T-helper 2 cell treated with Interferon-gamma antibody and Interleukin-4, amounts not matched to agents 100 ng/mL and 5 ng/mL, for 36 hours (primary cell): ENCODE measurements at regions not wholly inside any gene's neighbourhood (a gene's known extent, or its start where the extent isn't known, plus 50 kb on each side); places are given as distances from the start of the nearest gene placed in this dataset.
"Not testable (repeated sequence)": the region's sequence is repeated elsewhere in the genome, so short reads cannot be mapped to it uniquely, and the experiment has no call there.

Experiments
- intact Hi-C: fragments of 100-400 bp; cut with micrococcal nuclease; formaldehyde crosslinking; loops from one replicate; pipeline ENCODE4 v1.15.1; 2023

DNA sequence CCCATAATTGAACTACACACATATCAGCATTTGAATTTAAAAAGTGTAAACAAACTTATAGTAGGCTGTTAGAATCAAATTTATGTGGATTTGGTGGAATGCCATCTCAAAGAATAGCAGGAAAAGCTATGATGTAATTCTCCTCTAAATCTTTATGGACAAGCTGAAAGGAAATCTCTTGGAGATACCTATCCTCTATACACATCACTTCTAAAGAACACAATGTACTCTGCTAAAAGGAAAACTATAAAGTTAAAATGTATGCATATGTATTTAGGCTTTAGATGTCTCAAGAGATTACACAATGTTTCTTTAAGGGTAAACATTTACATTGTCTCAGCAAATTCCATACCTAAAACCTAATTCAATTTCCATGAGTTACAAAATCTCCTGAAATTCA, 323.3 kb downstream of the CRPPA start:
- intact Hi-C loops: no loop called here

- intact Hi-C loops: no loop called here
Measured at GRCh38 chr7:16095171-16095950, 326.0 kb downstream of the CRPPA start.

DNA sequence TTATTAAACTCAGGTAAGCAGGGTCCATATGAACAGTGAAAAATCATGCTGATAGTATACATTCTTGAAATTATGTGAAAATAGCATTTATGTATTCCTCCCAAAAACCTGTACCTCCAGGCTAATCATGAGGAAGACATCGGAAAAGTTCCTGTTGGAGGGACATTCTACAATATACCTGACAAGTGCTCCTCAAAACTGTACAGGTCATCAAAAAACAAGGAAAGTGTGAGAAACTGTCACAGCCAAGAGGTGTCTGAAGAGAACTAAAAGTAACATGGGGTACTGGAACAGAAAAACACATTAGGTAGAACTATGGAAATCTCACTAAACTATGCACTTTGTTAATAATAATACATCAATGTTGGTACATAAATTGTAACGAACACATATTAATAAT, 326.7 kb downstream of the CRPPA start:
- intact Hi-C loops: no loop called here

- intact Hi-C loops: no loop called here
Measured at GRCh38 chr7:16092711-16093110, 328.6 kb downstream of the CRPPA start.

- intact Hi-C loops: no loop called here
Measured at GRCh38 chr7:16091701-16092310, 329.5 kb downstream of the CRPPA start.

DNA sequence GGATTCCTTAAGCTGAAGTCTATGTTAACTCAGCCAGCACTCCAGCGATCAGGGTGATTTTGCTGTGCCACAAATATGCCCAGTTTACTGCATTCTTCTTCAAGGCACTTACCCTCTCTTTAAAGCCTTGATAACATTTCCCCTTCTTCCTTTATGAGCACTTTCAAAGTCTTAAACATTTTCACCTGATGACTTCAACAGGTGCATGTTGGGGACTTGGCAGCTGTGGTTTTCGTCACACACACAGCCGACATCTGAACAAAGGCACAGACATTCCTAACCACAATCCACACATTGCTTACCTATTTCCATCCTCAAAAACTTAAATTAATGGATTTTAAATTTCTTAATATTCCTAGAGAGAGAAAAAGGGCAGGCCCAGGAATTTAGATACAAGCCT, 331.5 kb downstream of the CRPPA start:
- intact Hi-C loops: no loop called here

- intact Hi-C loops: no loop called here
Measured at GRCh38 chr7:16089191-16089590, 332.1 kb downstream of the CRPPA start.

DNA sequence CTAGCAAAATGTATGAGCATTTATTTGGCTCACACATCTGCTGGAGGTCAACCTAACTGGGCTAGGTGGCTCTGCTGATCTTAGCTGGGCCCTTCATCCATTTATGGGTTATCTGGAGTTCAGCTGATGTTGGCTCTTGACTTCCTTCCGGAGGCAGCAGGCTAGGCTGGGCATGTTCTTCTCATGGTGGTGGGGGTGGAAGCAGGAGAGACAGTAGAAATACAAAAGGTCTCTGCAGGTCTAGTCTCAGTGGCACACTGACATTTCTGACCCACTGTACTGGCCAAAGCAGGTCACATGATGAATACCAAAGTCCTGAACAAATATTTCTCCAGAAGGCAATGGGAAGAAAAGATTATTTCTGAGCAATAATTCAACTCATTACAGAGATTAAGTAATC, 334.6 kb downstream of the CRPPA start:
- intact Hi-C loops: no loop called here

GRCh38 chr7:16085780-16086179, 335.6 kb downstream of the CRPPA start:
- intact Hi-C loops: not testable (repeated sequence)

DNA sequence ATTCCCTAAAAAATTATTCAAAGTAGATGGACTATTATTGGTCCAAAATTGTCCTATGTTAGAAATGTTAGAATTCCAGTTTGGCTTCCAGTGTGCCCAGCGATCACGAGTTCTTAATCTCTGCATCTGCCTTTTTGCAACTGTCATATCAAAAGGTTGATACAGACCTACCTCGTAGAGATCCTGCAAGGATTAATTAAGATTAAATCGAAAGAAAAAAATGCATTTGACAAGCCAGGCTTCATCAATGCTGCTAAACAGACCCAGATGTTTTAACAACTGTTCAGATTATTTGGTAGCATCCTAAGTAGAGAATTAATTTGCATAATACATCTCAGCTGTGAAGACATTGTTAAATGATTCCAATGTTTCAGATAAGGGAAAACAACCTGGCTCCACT, 336.5 kb downstream of the CRPPA start:
- intact Hi-C loops: no loop called here

DNA sequence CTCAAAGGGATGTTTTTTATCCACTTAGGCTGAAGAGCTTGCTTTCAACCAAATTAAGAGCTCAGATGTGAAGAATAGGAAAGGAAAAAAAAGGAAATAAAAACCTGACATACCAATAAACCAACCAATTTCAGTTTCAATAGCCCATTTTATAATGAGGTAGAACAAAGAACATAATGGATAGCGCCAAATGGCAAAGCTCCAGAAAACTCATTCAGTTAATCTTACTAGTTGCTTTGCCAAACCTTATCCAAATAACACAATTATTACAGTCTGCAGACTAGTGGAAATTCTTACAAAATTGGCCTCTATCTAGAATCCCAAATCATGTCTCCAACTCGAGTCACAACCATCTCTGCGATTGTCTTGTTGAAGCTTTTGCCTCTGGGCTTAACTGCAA, 337.0 kb downstream of the CRPPA start:
- intact Hi-C loops: no loop called here

DNA sequence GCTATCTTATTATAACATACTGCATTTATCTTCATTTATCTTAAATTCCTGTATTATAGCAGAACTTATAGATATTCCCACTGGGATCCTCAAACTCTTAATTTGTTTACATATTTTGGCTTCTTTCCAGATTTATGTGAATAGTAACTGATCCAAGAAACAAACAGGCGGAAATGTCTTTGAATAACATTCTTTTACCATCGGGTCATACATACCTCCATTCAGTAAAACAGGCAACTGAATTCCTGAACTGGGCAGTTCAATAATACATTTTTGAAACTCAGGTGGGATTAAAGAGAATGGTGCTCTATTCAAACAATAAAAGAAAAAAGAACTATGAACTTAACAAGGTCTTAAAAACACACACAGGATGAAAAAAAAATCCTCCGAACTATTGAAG, 337.4 kb downstream of the CRPPA start:
- intact Hi-C loops: no loop called here

- intact Hi-C loops: no loop called here
Measured at GRCh38 chr7:16080131-16080530, 341.2 kb downstream of the CRPPA start.

GRCh38 chr7:16079723-16080122, 341.6 kb downstream of the CRPPA start:
- intact Hi-C loops: loop anchor here (10.0 kb wide), 3 partner anchors 345 to 1365 kb away; partner anchors contain the start of gene CRPPA

GRCh38 chr7:16078076-16078952, 343.0 kb downstream of the CRPPA start:
- intact Hi-C loops: loop anchor here (1.0 to 10.0 kb wide), 4 partner anchors 346 to 1364 kb away; partner anchors contain the start of gene CRPPA

DNA sequence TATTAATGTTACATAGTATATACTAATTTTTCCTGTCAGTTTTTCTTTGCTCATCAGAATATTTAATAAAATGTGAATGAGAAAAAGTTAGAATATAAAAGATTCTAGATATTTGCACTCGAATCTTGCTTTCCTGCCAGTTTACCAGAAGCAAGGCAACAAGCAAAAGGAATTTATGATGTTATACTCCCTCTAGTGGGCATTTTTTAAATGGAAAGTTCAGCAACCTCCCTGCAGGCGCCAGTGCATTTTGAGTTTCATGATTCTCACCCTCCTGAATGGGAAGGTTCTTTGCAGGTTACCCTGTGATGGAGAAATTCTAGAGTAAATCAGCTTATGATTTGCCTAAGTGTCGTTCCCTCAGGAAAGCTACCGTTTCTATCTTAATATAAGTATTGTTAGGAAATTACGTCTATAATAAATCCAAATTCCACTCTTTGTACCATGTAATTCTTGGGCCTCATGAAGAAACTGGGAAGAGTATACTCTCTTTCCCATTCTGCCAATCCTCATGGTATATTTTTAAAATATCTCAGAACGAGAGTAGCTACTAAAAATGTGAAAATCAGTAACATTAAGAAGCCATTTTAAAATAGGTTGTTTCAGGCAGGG, 350.0 kb downstream of the CRPPA start:
- intact Hi-C loops: loop anchor here (5.0 to 10.0 kb wide), 4 partner anchors 353 to 1357 kb away; partner anchors contain the start of gene CRPPA

GRCh38 chr7:16070806-16071205, 350.5 kb downstream of the CRPPA start:
- intact Hi-C loops: loop anchor here (5.0 to 10.0 kb wide), 4 partner anchors 354 to 1356 kb away; partner anchors contain the start of gene CRPPA

DNA sequence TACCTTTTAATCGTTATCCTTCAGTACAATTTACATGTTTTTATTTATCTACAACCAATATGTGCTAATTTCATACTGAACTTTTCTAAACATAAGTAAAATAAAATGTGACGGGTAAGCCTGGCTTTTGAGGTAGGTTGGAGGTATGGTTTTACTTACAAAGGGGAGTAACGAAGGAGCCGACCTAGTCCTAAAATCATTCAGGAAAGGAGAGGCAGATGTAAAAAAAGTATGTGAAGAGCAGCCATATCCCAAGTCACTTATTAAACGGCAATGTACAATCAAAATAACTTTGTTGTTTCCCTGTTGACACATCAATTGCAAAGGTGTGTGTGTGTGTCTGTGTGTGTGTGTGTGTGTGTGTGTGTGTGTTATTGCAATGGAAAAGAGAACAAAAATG, 351.3 kb downstream of the CRPPA start:
- intact Hi-C loops: loop anchor here (2.0 to 10.0 kb wide), 5 partner anchors 355 to 1355 kb away; partner anchors contain the start of gene CRPPA

DNA sequence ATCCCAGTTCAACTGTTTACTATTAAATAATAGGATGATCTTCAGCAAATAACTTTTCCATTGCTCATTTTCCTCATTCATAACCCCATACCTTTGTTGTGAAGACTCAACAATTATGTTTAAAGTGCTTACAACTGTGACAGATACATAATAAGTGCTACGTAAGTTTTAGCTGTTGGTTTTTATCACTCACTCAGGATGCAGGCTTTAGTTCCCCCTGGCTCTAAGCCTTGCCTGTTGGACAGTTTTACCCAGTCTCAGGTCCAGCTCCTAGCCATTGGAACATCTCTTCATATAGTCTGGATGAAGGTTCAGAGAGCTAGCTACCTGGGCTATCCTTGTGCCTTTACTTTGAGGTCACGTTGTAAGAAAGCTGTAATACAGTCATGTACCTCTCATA, 353.2 kb downstream of the CRPPA start:
- intact Hi-C loops: loop anchor here (2.0 kb wide), 1 partner anchor 763 kb away; no protein-coding TSS in a partner anchor

GRCh38 chr7:16067711-16068110, 353.6 kb downstream of the CRPPA start:
- intact Hi-C loops: loop anchor here (2.0 kb wide), 1 partner anchor 763 kb away; no protein-coding TSS in a partner anchor
